ENCODE measurements at regions not wholly inside any gene's neighbourhood (a gene's known extent, or its start where the extent isn't known, plus 50 kb on each side); places are given as distances from the start of the nearest gene placed in this dataset.
"Not testable (repeated sequence)": the region's sequence is repeated elsewhere in the genome, so short reads cannot be mapped to it uniquely, and the experiment has no call there.

- DNase-seq, result not testable (repeated sequence)
Observed at GRCh38 chr18:14188751-14189406, 56.6 kb upstream of the ZNF519 start.

All from hindlimb muscle (tissue), 1 donor.